HG03520 (cell line): ENCODE measurements at regions not wholly inside any gene's neighbourhood (a gene's known extent, or its start where the extent isn't known, plus 50 kb on each side); places are given as distances from the start of the nearest gene placed in this dataset.

ENCODE experiments used
- ATAC-seq: cut with Tn5 transposase; IDR thresholded peaks from one replicate; pipeline ENCODE4 v1.9.1; 2021; ENCODE audit warnings: mild to moderate bottlenecking, moderate library complexity; ENCODE audit not compliant: unreplicated experiment

DNA sequence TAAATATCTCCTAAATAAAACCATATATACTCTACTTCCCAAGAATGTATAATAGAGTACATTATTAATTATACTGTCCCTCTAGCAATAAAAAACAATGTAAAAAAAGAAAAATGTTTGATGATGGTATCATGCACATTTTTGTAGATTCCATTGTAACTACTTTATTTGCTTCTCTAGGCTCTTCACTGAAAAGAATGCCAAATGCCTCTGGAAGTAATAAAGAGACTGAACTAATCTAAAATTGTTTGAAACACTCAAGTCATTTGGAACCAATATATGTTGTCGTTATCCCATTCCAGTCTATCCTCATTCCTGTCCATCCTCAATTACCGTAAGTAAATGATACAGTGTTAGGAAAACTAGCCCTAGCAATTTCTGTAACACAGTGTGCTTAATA, 233.6 kb downstream of the C12orf50 start:
- no peak for ATAC-seq

GRCh38 chr12:87794854-87795253, 234.3 kb downstream of the C12orf50 start:
- ATAC-seq, result no peak

DNA sequence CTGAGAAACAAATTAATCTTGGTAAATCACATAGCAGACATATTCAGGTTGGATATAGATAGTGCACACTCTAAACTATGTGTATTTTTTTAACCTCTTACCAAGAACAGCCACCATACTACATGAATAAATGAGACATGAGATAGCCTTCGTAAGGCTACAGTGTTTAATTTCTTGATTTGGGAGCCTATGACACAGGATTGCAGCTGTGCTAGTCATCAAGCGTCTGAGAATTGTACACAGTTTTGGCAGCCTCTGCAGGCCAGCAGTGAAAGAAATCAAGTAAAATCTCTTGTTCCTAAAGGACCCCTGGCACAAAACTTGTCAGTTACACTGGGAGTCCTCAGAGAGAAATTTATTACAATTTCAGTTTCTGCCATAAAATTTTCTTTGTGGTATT, 236.1 kb downstream of the C12orf50 start:
- no peak for ATAC-seq

- ATAC-seq, result no peak
These were observed 244.9 kb downstream of the C12orf50 start for GRCh38 chr12:87784350-87784749.

GRCh38 chr12:87783467-87783866, 245.7 kb downstream of the C12orf50 start:
- no peak for ATAC-seq

- no peak for ATAC-seq
These were observed 246.4 kb downstream of the C12orf50 start for GRCh38 chr12:87782838-87783237.

DNA sequence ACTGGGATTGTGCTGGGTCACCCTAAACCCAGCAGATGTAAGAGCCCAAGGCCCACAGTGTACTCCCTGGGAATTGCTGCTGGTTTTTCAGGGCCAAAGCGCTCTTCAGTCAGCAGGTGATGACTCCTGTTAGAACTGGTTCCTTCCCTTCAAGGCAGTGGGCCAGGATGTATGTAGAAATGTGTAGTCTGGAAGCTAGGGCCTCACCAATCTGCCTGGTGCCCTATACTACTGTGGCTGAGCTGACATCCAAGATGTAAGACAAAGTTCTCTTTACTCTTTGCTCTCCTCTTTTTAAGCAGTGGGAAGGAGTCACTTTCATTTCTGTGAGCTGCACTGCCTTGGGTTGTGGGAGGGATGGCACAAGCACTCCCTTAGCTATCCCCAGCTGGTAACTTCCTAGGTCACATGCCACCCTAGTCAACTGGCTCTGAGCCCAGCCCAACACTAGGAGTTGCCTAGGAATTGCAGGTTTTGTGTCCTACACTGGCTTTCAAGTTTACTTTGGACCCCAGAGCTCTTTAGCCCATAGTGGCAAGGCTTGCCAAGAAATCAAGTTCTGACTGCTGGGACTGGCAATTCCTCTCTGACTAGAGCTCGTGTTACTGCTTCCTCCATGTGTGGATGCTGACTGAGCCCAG, 249.2 kb downstream of the C12orf50 start:
- ATAC-seq, result no peak

DNA sequence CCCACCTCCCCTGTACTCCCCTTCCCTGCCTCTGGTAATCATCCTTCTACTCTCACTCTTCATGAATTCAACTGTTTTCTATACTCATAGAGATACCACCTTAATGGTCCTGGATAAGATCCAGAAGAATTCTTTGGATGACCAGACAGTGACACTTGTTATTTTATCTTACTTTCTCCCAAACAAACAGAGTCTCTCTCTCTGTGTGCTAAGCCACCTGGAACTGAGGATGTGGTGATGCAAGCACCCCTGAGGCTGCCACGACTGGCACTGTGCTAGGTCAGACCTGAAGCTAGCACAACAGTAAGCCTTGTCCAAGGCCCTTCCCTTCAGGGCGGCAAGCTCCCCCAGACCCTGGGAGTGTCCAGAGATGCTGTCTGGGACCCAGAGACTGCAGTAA, 250.2 kb downstream of the C12orf50 start:
- ATAC-seq, result no peak

DNA sequence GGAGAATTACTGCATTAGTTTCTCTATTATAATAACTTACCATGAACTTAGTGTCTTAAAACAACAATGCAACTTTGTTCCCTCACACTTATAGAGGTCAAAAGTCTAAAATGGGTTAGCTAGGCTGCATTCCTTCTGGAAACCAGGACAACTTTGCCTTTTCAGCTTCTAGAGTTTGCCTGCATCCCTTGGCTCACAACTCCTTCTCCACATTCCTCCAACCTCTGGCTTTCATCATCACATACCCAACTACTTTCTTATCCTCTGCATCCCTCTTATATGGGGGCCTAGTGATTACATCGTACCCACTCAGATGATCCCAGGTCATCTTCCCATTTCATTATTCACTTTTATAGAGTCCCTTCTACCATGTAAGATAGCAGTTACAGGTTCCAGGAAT, 251.1 kb downstream of the C12orf50 start:
- no peak for ATAC-seq

DNA sequence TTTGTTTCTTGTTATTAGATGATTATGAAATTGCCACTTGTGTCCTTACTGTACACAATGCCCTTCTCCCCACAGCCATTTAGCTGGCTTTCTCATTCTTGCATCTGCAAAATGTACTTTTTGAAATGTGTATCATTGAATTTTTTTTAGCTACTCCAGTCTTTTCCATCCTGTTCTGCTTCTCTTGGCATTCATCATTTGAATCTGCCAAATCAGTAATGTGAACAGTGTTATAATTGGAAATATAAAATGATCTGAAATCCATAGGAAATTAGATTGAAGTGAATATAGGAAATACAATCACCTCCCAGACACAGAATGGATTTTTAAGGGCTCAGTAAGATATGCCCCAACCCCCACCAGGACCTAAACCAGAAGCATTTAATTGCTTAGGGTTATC, 253.4 kb downstream of the C12orf50 start:
- ATAC-seq, result no peak

GRCh38 chr12:87775051-87775450, 254.2 kb downstream of the C12orf50 start:
- no peak for ATAC-seq

- no peak for ATAC-seq
These were observed 256.8 kb downstream of the C12orf50 start for GRCh38 chr12:87772401-87772800.

- ATAC-seq, result no peak
These were observed 260.5 kb downstream of the C12orf50 start for GRCh38 chr12:87768501-87769287.

- no peak for ATAC-seq
These were observed 263.2 kb downstream of the C12orf50 start for GRCh38 chr12:87766044-87766443.

GRCh38 chr12:87760943-87761342, 268.3 kb downstream of the C12orf50 start:
- no peak for ATAC-seq

GRCh38 chr12:87758271-87758670, 270.9 kb downstream of the C12orf50 start:
- ATAC-seq, result no peak

DNA sequence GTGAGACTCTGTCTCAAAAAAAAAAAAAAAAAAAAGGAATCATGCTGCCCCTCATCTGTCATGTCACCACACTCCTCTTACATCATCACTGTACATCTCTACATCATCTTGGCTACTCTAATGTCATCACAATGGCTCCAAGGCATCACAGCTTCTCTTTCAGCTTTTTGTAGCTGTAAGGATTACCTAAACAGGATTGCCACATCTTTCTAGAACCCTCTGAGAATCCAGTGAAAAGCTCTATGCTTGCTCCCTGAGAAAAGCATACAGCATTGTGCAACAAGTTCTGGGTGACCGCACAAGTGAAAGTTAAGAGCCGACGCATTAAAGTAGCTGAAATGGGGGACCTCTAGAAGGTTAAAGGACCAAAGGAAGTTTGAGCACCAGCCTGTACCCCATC, 272.5 kb downstream of the C12orf50 start:
- ATAC-seq, result no peak

DNA sequence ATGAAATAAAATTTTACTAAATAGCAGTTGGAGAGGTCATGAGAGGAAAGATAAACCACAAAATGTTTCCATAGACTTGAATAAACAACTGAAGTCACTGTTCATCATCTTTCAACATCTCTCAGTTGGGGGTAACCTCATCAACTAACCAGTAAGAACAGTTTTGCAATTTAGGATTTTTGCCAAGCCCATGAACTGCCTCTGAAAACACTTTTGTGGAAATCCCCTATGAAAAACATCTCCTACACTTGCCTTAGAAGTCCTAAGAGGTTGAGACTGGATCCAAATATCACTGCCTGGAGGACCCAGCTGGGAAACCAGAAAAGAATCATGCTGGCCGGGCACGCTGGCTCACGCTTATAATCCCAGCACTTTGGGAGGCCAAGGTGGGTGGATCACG, 273.1 kb downstream of the C12orf50 start:
- ATAC-seq, result no peak

DNA sequence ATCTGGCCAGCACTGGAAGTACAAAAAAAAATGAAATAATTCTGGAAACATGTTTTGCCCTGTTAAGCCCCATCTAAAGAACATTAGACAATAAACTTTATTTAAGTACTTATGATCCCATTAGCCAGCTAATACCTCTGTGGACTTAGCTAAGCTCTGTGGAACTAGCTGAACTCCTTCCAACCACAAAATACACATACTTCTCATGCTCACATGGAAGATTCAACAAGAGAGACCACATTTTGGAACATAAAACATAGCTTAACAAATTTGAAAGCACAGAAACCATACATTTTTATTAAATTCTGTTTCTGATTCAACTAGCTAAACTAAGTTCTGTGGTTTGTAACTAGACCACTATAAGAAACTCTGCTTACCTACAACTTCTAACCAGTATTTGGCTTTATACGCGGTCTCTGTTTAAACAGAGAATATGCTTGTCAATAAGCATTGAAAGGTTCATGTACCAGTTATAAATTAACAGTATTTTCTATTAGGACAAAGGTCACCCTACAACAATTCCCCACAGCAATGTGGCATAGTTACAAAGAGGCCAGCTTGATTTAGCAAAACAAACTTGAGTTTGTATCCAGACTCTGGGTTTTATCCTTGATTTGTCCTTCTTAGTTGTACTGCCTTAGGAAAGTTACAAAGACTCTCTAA, 300.1 kb downstream of the C12orf50 start:
- no peak for ATAC-seq

DNA sequence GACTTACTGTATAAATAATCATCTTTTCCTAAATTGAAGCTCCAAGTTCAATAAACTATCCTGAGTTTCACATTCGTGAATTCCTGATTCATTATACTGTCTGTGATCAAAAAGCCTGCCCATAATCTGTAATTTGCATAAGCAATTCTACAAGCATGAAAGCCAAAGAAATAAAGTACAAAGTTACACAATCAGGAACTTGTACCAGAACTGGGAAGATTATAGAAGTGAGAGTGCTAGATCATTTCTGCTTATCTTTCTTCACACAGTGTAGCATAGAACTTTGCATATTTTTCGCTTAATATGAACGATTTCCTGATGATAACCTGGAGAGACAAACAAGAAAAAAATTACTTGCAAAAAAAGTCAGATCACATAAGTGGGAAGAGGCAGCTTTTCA, 308.2 kb downstream of the C12orf50 start:
- ATAC-seq, result no peak

DNA sequence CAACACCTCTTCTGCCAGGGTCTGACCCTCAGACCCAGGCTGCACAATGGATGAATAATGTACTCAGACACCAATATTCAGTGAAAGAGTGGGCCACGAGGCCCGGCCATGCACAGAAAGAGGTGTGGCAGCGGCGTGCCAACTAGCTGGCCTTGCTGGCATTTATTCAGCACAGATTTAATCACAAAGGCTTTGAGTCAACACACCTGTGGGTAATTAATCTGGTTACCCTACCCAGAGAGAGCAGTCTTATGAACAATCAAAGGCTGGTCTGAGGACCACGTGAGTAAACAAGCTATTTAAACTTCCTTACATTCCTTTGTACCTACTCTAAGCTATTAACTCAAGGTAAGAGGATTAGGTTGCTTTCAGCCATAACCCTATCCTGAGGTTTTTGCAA, 324.8 kb downstream of the C12orf50 start:
- no peak for ATAC-seq

DNA sequence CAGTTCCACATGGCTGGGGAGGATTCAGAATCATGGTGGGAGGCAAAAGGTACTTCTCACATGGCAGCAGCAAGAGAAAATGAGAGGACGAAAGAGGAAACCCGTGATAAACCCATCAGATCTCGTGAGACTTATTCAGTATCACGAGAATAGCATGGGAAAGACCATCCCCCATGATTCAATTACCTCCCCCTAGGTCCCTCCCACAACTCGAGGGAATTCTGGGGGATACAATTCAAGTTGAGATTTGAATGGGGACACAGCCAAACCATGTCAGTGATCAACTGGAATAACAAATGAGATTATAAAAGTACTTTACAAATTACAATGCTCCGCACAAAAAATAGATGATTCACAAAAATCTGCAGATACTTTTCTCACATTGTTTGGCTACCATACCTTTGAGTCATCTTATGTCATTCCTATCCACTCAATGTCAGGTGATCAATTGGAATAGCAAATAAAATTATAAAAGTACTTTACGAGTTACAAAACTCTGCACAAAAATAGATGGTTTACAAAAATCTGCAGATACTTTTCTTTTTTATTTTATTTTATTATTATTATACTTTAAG, 338.9 kb downstream of the C12orf50 start:
- ATAC-seq, result no peak
